ENCODE measurements at regions not wholly inside any gene's neighbourhood (a gene's known extent, or its start where the extent isn't known, plus 50 kb on each side); places are given as distances from the start of the nearest gene placed in this dataset.
A peak's percentile ranks its signal among the peaks of the same experiment; 100 is the strongest.

GRCh38 chr12:130007771-130008170 is 103.9 kb upstream of the TMEM132D start:
- no peak for DNase-seq (ENCODE audit: low read depth)
- H3K4me3 ChIP-seq (ENCODE audit: low read depth, low read length) = no peak overlapping the region
- TF ChIP-seq CTCF (IDR thresholded peaks at IDR 0.05; ENCODE audit: insufficient read depth, low read depth, low read length, missing control alignments) = no peak

GRCh38 chr12:130008241-130008640 is 104.4 kb upstream of the TMEM132D start:
- H3K4me3 ChIP-seq (ENCODE audit: low read depth, low read length) = no peak overlapping the region
- DNase-seq (ENCODE audit: low read depth) = no peak

GRCh38 chr12:130009961-130010360 is 106.1 kb upstream of the TMEM132D start:
- DNase-seq (ENCODE audit: low read depth) = no peak
- no peak overlapping the region for H3K4me3 ChIP-seq (ENCODE audit: low read depth, low read length)
- TF ChIP-seq CTCF (IDR thresholded peaks at IDR 0.05; ENCODE audit: insufficient read depth, low read depth, low read length, missing control alignments) = no peak

More at GRCh38 chr12:130008241-130008640, 104.4 kb upstream of the TMEM132D start:
- TF ChIP-seq CTCF (IDR thresholded peaks at IDR 0.05; ENCODE audit: insufficient read depth, low read depth, low read length, missing control alignments) = no peak

- no peak for TF ChIP-seq CTCF (IDR thresholded peaks at IDR 0.05; ENCODE audit: insufficient read depth, low read depth, low read length, missing control alignments)
- no peak overlapping the region for H3K4me3 ChIP-seq (ENCODE audit: low read depth, low read length)
- no peak for DNase-seq (ENCODE audit: low read depth)
These were observed 108.0 kb upstream of the TMEM132D start for GRCh38 chr12:130011611-130012385.

- H3K4me3 ChIP-seq (ENCODE audit: low read depth, low read length) = no peak overlapping the region
- TF ChIP-seq CTCF (IDR thresholded peaks at IDR 0.05; ENCODE audit: insufficient read depth, low read depth, low read length, missing control alignments) = peak; percentile 61
- DNase-seq (ENCODE audit: low read depth) = peak; percentile 36
These were observed 110.1 kb upstream of the TMEM132D start for GRCh38 chr12:130013771-130014484.

GRCh38 chr12:130014485-130014807 is 110.6 kb upstream of the TMEM132D start:
- DNase-seq (ENCODE audit: low read depth) = no peak
- H3K4me3 ChIP-seq (ENCODE audit: low read depth, low read length) = no peak overlapping the region
- TF ChIP-seq CTCF (IDR thresholded peaks at IDR 0.05; ENCODE audit: insufficient read depth, low read depth, low read length, missing control alignments) = no peak
